Karpas-422 (cell line): ENCODE measurements at regions not wholly inside any gene's neighbourhood (a gene's known extent, or its start where the extent isn't known, plus 50 kb on each side); places are given as distances from the start of the nearest gene placed in this dataset.

Experiments
- DNase-seq: peaks from one replicate; pipeline ENCODE4 v3.0.0-alpha.2; 2015
- H2AFZ ChIP-seq: fragments of 200-600 bp; sonication (generic); 2 replicates; pipeline ENCODE4 v1.6.1; 2014; ENCODE audit warnings: antibody characterized with exemption, low read length, mixed read lengths
- H3K27ac ChIP-seq: fragments of 200-600 bp; sonication (generic); 2 replicates; pipeline ENCODE4 v1.5.1; 2014; ENCODE audit warnings: mild to moderate bottlenecking, low read length, moderate library complexity
- H3K27me3 ChIP-seq: fragments of 200-600 bp; sonication (generic); 2 replicates; pipeline ENCODE4 v1.6.1; 2014; ENCODE audit warnings: low read length, mixed read lengths
- H3K36me3 ChIP-seq: fragments of 200-600 bp; sonication (generic); 2 replicates; pipeline ENCODE4 v1.6.1; 2014; ENCODE audit warnings: low read length, mixed read lengths; ENCODE audit not compliant: insufficient read depth
- H3K4me1 ChIP-seq: fragments of 200-600 bp; sonication (generic); 2 replicates; pipeline ENCODE4 v1.6.1; 2014; ENCODE audit warnings: mild to moderate bottlenecking, low read length, mixed read lengths
- H3K4me2 ChIP-seq: fragments of 200-600 bp; sonication (generic); 2 replicates; pipeline ENCODE4 v1.6.1; 2014; ENCODE audit warnings: low read length, low read depth, mild to moderate bottlenecking; ENCODE audit not compliant: poor library complexity, severe bottlenecking
- H3K4me3 ChIP-seq: fragments of 200-600 bp; sonication (generic); 2 replicates; pipeline ENCODE4 v1.5.1; 2014; ENCODE audit warnings: mild to moderate bottlenecking, antibody characterized with exemption, low read length, mixed read lengths
- H3K79me2 ChIP-seq: fragments of 200-600 bp; sonication (generic); 2 replicates; pipeline ENCODE4 v1.6.1; 2014; ENCODE audit warnings: mild to moderate bottlenecking, low read length, mixed read lengths
- H3K9ac ChIP-seq: fragments of 200-600 bp; sonication (generic); 2 replicates; pipeline ENCODE4 v1.6.0; 2014; ENCODE audit warnings: low read length
- H3K9me2 ChIP-seq: fragments of 200-600 bp; sonication (generic), shearing (Covaris generic); replicated peaks from 2 replicates; pipeline ENCODE4 v1.6.0; 2014; ENCODE audit warnings: mild to moderate bottlenecking, low read length, moderate library complexity; ENCODE audit not compliant: insufficient read depth
- H3K9me3 ChIP-seq: fragments of 300-700, 200-600 bp; sonication (generic); 2 replicates; pipeline ENCODE4 v1.6.1; 2014; ENCODE audit warnings: low read length, mixed read lengths
- H4K20me1 ChIP-seq: fragments of 200-600 bp; sonication (generic); 2 replicates; pipeline ENCODE4 v1.6.1; 2014; ENCODE audit warnings: mild to moderate bottlenecking, antibody characterized with exemption, low read length, low read depth; ENCODE audit not compliant: insufficient read depth

DNA sequence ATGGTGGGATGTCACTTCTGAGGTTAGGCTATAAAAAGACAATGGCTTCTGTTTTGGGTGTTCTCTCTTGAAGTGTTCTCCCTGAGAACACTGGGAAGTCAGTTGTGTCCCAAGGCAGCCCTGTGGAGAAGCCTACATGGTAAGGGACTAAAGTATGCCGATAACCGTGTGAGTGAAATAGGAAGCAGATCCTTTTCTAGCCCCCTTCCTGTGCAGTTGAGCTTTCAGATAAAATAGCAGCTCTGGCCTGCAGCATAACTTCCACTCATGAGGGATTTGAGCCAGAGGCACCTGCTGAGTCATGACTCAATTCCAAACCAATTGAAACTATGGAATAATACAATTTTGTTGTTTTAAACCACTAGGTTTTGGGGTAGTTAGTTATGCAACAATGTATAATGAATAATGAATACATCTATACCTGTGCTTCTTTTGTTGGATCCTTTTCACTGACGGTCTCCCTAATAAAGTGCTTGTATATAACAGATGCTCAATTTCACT, 241.6 kb downstream of the TFAP2B start:
- peaks cover 16% of the 10 kb centered on the region for H3K9me3 ChIP-seq
- H3K27me3 ChIP-seq = no peaks in the 10 kb centered on the region
- no peak overlapping the region for H3K4me2 ChIP-seq
- no peaks in the 10 kb centered on the region for H4K20me1 ChIP-seq
- H3K36me3 ChIP-seq = no peaks in the 10 kb centered on the region
- H3K4me1 ChIP-seq = no peaks in the 10 kb centered on the region
- DNase-seq = no peak
- no peaks in the 10 kb centered on the region for H3K9me2 ChIP-seq
- H2AFZ ChIP-seq = no peak overlapping the region
- H3K9ac ChIP-seq = no peak overlapping the region
- H3K27ac ChIP-seq = no peak overlapping the region
- H3K79me2 ChIP-seq = no peaks in the 10 kb centered on the region
- no peak overlapping the region for H3K4me3 ChIP-seq

DNA sequence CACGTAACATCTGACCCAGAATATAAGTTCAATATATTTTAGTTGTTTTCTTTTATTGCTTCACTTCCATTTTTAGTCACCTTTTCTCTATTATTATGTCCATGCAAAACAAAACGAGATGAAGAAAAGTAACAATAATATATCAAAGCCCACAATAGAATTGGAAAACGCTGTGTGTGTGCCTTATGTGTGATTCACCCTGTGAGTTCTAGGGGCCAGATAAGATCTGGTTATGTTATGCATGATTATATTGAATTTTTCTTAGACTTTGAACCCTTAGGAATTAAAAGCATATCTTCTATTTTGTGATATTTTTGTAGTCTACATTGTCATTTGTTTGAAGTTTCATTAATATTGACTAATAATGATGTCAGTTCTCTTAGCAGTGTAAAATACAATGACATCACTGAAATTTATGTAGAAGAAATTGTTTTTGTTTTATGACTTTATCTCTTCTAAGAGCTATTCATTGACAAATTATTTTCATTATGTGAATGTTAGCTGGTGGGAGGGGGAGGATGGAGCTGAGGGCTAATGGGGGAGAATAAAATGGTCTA, 243.6 kb downstream of the TFAP2B start:
- no peaks in the 10 kb centered on the region for H3K36me3 ChIP-seq
- H3K79me2 ChIP-seq = no peaks in the 10 kb centered on the region
- H3K27ac ChIP-seq = no peak overlapping the region
- H3K4me3 ChIP-seq = no peak overlapping the region
- peaks cover 16% of the 10 kb centered on the region for H3K9me3 ChIP-seq
- no peaks in the 10 kb centered on the region for H4K20me1 ChIP-seq
- H3K27me3 ChIP-seq = no peaks in the 10 kb centered on the region
- no peak for DNase-seq
- no peak overlapping the region for H3K9ac ChIP-seq
- H3K4me1 ChIP-seq = no peaks in the 10 kb centered on the region
- H3K9me2 ChIP-seq = no peaks in the 10 kb centered on the region
- no peak overlapping the region for H2AFZ ChIP-seq
- no peak overlapping the region for H3K4me2 ChIP-seq

DNA sequence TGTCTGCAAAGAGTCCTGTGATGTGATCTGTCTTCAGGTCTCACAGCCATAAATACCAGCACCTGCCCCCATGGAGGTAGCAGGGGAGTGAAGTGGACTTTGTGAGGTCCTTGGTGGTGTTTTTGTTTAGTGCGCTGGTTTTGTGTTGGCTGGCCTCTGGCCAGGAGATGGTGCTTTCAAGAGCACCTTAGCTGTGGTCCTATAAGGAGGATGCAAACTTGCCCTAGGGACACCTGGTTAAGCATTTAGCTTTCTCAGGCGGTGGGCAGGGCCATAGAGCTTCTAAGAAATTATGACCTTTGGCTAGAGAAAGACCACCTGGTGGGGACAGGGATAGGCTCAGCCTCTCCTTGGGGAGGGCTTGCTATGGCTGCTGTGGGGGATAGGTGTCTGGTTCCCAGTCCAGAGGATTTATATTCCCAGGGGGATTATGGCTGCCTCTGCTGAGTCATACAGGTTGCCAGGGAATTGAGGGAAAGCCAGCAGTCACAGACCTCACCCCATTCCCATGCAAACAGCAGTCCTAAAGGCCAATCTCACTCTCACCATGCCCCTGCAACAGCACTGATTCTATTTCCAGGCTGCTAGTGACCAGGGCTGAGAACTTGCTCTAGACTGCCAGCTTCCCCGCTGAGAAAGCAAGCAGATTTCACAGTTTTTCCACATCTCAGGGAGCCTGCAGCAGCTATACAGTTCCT, 259.3 kb downstream of the TFAP2B start:
- no peaks in the 10 kb centered on the region for H3K4me1 ChIP-seq
- no peaks in the 10 kb centered on the region for H3K36me3 ChIP-seq
- no peak overlapping the region for H3K4me2 ChIP-seq
- H2AFZ ChIP-seq = no peak overlapping the region
- H3K9me2 ChIP-seq = no peaks in the 10 kb centered on the region
- DNase-seq = no peak
- no peaks in the 10 kb centered on the region for H4K20me1 ChIP-seq
- no peaks in the 10 kb centered on the region for H3K79me2 ChIP-seq
- no peak overlapping the region for H3K4me3 ChIP-seq
- H3K27me3 ChIP-seq = no peaks in the 10 kb centered on the region
- no peak overlapping the region for H3K9ac ChIP-seq
- no peak overlapping the region for H3K27ac ChIP-seq
- H3K9me3 ChIP-seq = peaks cover 10% of the 10 kb centered on the region

DNA sequence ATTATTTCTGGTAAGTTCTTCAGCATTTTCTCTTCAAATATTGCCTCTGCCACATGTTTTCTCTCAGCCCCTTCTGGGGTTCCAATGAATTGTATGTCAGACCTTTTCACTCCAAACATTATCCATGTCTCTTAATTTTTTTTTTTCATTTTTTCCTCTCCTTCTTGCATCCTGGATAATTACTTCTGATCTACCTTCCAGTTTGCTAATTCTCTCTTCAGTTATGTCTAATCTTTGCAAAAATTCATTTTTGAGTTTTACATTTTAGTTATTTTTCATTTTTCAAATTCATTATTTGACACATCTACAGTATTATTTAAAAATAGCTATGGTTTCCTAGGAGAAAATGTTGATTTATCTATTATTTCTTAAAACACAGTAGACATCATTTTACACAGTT, 271.7 kb downstream of the TFAP2B start:
- Histone ChIP-seq H3K9ac (no peak overlapping the region), H3K36me3 (no peaks in the 10 kb centered on the region), H3K9me3 (peaks cover 17% of the 10 kb centered on the region), H3K27me3 (no peaks in the 10 kb centered on the region), H4K20me1 (no peaks in the 10 kb centered on the region), H3K4me3 (no peak overlapping the region), H3K4me1 (no peaks in the 10 kb centered on the region), H2AFZ (no peak overlapping the region), H3K27ac (no peak overlapping the region), H3K4me2 (no peak overlapping the region), H3K79me2 (no peaks in the 10 kb centered on the region), H3K9me2 (no peaks in the 10 kb centered on the region; the same call in 1 of the 2 replicates)
- no peak for DNase-seq

- H3K4me2 ChIP-seq = no peak overlapping the region
- no peaks in the 10 kb centered on the region for H3K9me2 ChIP-seq
- DNase-seq = no peak
- H3K4me3 ChIP-seq = no peak overlapping the region
- H3K27ac ChIP-seq = no peak overlapping the region
- peaks cover 15% of the 10 kb centered on the region for H3K9me3 ChIP-seq
- no peaks in the 10 kb centered on the region for H4K20me1 ChIP-seq
- H3K79me2 ChIP-seq = no peaks in the 10 kb centered on the region
- H2AFZ ChIP-seq = no peak overlapping the region
- H3K27me3 ChIP-seq = no peaks in the 10 kb centered on the region
- no peaks in the 10 kb centered on the region for H3K36me3 ChIP-seq
- no peak overlapping the region for H3K9ac ChIP-seq
- no peaks in the 10 kb centered on the region for H3K4me1 ChIP-seq
These were observed 275.2 kb downstream of the TFAP2B start for GRCh38 chr6:51093871-51094270.

DNA sequence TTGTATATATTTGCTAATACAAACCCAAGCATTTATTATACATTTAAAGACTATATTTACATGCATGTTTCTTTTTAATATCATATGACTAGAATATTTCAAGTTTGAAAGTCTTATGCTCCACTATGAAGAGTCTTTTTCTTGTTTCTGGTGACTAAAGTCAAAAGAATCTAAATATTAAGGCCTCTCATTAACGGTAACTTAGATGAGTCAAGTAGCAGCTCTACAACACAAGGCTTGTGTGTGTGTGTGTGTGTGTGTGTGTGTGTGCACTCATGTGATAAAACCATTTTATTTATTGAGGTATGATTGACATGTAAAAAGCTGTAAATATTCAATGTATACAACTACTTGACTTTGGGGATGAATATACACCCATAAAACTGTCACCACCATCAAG, 275.6 kb downstream of the TFAP2B start:
- no peak overlapping the region for H3K9ac ChIP-seq
- H3K79me2 ChIP-seq = no peaks in the 10 kb centered on the region
- no peaks in the 10 kb centered on the region for H3K27me3 ChIP-seq
- H3K4me1 ChIP-seq = no peaks in the 10 kb centered on the region
- no peak for DNase-seq
- no peak overlapping the region for H3K4me2 ChIP-seq
- no peaks in the 10 kb centered on the region for H4K20me1 ChIP-seq
- H2AFZ ChIP-seq = no peak overlapping the region
- H3K36me3 ChIP-seq = no peaks in the 10 kb centered on the region
- H3K9me3 ChIP-seq = peaks cover 15% of the 10 kb centered on the region
- H3K27ac ChIP-seq = no peak overlapping the region
- H3K4me3 ChIP-seq = no peak overlapping the region
- no peaks in the 10 kb centered on the region for H3K9me2 ChIP-seq

DNA sequence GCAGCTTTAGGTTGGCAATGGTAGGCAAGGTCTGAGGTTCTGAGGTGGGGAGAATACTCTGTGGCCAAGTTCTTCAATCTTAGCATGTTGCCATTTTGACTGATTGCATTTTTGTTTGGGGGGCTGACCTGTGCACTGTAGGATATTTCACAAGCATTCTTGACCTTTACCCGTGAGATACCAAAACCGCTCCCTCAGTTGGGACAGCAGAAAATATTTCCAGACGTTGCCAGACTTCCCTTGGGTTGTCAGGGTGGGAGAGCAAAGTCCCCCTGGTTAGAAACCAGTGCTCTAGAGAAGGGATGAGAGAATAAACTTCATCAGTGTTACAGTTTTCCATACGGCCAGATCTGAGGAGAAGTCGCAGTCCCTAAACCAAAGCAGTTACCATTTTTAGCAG, 279.6 kb downstream of the TFAP2B start:
- no peak overlapping the region for H3K27ac ChIP-seq
- no peaks in the 10 kb centered on the region for H3K27me3 ChIP-seq
- H3K4me2 ChIP-seq = no peak overlapping the region
- H3K9me2 ChIP-seq = no peaks in the 10 kb centered on the region
- H2AFZ ChIP-seq = no peak overlapping the region
- H3K4me3 ChIP-seq = no peak overlapping the region
- no peaks in the 10 kb centered on the region for H3K79me2 ChIP-seq
- no peak overlapping the region for H3K9ac ChIP-seq
- H3K36me3 ChIP-seq = no peaks in the 10 kb centered on the region
- no peaks in the 10 kb centered on the region for H3K4me1 ChIP-seq
- DNase-seq = no peak
- H4K20me1 ChIP-seq = no peaks in the 10 kb centered on the region
- H3K9me3 ChIP-seq = peaks cover 13% of the 10 kb centered on the region; the same call in 1 of the 2 replicates

GRCh38 chr6:51098791-51099190, 280.1 kb downstream of the TFAP2B start:
- Histone ChIP-seq H3K9ac (no peak overlapping the region), H3K4me1 (no peaks in the 10 kb centered on the region), H3K27ac (no peak overlapping the region), H3K4me3 (no peak overlapping the region), H2AFZ (no peak overlapping the region), H3K4me2 (no peak overlapping the region), H3K36me3 (no peaks in the 10 kb centered on the region), H3K79me2 (no peaks in the 10 kb centered on the region), H3K9me3 (peaks cover 13% of the 10 kb centered on the region; the same call in 1 of the 2 replicates), H4K20me1 (no peaks in the 10 kb centered on the region), H3K9me2 (no peaks in the 10 kb centered on the region), H3K27me3 (no peaks in the 10 kb centered on the region)
- no peak for DNase-seq
